ENCODE measurements at regions not wholly inside any gene's neighbourhood (a gene's known extent, or its start where the extent isn't known, plus 50 kb on each side); places are given as distances from the start of the nearest gene placed in this dataset.

DNA sequence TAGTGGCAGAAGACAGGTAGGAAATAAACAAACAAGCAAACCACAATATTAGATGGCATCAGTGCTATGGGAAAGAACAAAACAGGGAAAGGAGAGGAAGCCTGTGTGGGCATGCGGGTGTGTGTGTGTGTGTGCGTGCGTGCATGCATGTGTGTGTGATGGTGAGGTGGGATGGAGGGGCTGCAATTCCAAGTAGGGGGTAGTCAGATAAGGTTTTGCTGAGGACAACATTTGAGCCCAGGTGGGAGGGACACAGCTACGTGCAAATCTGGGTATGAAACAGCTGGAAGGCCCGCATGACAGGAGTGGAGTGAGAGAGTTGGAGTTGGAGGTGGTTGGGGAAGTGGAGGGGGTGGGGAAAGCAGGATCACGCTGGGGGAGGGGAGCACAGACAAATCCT, 121.0 kb upstream of the PARD3 start:
- TF ChIP-seq, protein P1, sequence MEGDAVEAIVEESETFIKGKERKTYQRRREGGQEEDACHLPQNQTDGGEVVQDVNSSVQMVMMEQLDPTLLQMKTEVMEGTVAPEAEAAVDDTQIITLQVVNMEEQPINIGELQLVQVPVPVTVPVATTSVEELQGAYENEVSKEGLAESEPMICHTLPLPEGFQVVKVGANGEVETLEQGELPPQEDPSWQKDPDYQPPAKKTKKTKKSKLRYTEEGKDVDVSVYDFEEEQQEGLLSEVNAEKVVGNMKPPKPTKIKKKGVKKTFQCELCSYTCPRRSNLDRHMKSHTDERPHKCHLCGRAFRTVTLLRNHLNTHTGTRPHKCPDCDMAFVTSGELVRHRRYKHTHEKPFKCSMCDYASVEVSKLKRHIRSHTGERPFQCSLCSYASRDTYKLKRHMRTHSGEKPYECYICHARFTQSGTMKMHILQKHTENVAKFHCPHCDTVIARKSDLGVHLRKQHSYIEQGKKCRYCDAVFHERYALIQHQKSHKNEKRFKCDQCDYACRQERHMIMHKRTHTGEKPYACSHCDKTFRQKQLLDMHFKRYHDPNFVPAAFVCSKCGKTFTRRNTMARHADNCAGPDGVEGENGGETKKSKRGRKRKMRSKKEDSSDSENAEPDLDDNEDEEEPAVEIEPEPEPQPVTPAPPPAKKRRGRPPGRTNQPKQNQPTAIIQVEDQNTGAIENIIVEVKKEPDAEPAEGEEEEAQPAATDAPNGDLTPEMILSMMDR (conservative IDR thresholded peaks at IDR 0.05; ENCODE audit: low read depth, low read length) = no peak
- no peak for TF ChIP-seq EZH2 (IDR thresholded peaks at IDR 0.05; ENCODE audit: borderline replicate concordance, low read depth, low read length, poor library complexity, severe bottlenecking)
- CTCF ChIA-PET = no interaction called here

DNA sequence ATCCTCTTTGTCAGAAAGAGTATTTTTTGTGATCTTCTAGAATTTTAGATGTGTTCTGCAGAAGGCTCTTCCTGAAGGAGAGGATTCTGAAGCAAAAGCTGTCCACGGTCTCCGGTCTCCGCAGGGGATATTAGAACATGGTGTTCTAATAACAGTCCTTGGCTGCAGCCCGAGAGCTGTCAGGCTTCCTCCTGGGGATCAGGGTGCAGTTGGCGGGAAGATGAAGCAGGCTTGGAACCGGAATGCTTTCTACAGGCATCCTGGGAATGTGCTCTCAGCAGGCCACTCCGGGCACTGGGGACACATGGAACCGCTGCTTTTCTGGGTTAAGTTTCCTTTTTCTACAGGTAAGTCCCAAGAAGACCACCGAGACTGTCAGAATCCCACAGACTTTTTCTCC, 118.6 kb upstream of the PARD3 start:
- Histone ChIP-seq H3K27ac (ENCODE audit: low read depth, low read length, poor library complexity, severe bottlenecking) (no peak overlapping the region), H3K4me1 (ENCODE audit: insufficient read depth, low read length, poor library complexity, severe bottlenecking) (no peaks in the 10 kb centered on the region), H3K27me3 (replicated peaks; ENCODE audit: insufficient read depth, low read depth, low read length, poor library complexity) (no peaks in the 10 kb centered on the region), H3K9me3 (ENCODE audit: low read depth, low read length, poor library complexity, severe bottlenecking) (no peaks in the 10 kb centered on the region), H3K4me3 (ENCODE audit: low read depth, low read length, poor library complexity, severe bottlenecking) (no peak overlapping the region), H3K36me3 (ENCODE audit: insufficient read depth, low read length, poor library complexity, severe bottlenecking) (no peaks in the 10 kb centered on the region)
- TF ChIP-seq, protein P1 (conservative IDR thresholded peaks at IDR 0.05; ENCODE audit: low read depth, low read length) = no peak
- CTCF ChIA-PET = no interaction called here
- intact Hi-C loops (cut with micrococcal nuclease; ENCODE audit: unreplicated experiment) = no loop called here
- POLR2A ChIA-PET (ENCODE audit: low non-redundant PET) = no interaction called here
- BruUV-seq (replicated peaks) = no TSS peak
- no peak for DNase-seq (ENCODE audit: low spot score)

More for the DNA sequence above, 121.0 kb upstream of the PARD3 start:
- intact Hi-C loops (cut with micrococcal nuclease; ENCODE audit: unreplicated experiment) = no loop called here
- no peaks in the 10 kb centered on the region for H3K36me3 ChIP-seq (ENCODE audit: insufficient read depth, low read length, poor library complexity, severe bottlenecking)
- DNase-seq (ENCODE audit: low spot score) = no peak
- no TSS peak for BruUV-seq (replicated peaks)
- H3K4me3 ChIP-seq (ENCODE audit: low read depth, low read length, poor library complexity, severe bottlenecking) = no peak overlapping the region
- no peaks in the 10 kb centered on the region for H3K9me3 ChIP-seq (ENCODE audit: low read depth, low read length, poor library complexity, severe bottlenecking)
- H3K27ac ChIP-seq (ENCODE audit: low read depth, low read length, poor library complexity, severe bottlenecking) = no peak overlapping the region
- no peaks in the 10 kb centered on the region for H3K4me1 ChIP-seq (ENCODE audit: insufficient read depth, low read length, poor library complexity, severe bottlenecking)
- POLR2A ChIA-PET (ENCODE audit: low non-redundant PET) = no interaction called here
- no peaks in the 10 kb centered on the region for H3K27me3 ChIP-seq (replicated peaks; ENCODE audit: insufficient read depth, low read depth, low read length, poor library complexity)

DNA sequence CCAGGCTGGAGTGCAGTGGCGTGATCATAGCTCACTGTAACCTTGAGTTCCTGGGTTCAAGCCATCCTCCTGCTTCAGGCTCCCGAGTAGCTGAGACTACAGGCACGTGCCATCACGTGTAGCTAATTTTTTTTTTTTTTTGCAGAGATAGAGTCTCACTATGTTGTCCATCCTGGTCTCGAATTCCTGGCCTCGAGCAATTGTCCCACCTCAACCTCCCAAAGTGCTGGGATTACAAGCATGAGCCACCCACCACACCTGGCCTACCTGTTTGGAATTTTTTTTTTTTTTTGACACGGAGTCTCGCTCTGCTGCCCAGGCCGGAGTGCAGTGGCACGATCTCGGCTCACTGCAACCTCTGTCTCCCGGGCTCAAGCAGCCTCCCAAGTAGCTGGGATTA, 117.1 kb upstream of the PARD3 start:
- H3K9me3 ChIP-seq (ENCODE audit: low read depth, low read length, poor library complexity, severe bottlenecking) = no peaks in the 10 kb centered on the region
- TF ChIP-seq, protein P1 (conservative IDR thresholded peaks at IDR 0.05; ENCODE audit: low read depth, low read length) = no peak
- no peak for TF ChIP-seq EZH2 (IDR thresholded peaks at IDR 0.05; ENCODE audit: borderline replicate concordance, low read depth, low read length, poor library complexity, severe bottlenecking)
- H3K4me1 ChIP-seq (ENCODE audit: insufficient read depth, low read length, poor library complexity, severe bottlenecking) = no peaks in the 10 kb centered on the region
- no peak overlapping the region for H3K4me3 ChIP-seq (ENCODE audit: low read depth, low read length, poor library complexity, severe bottlenecking)
- intact Hi-C loops (cut with micrococcal nuclease; ENCODE audit: unreplicated experiment) = no loop called here
- ChIA-PET POLR2A (ENCODE audit: low non-redundant PET) (interaction anchor here (0.6 kb wide), 1 partner anchor 9 kb away, joined by 7 read pairs; no protein-coding TSS in a partner anchor), CTCF (interaction anchor here (0.7 kb wide), 1 partner anchor 186 kb away, joined by 4 read pairs; no protein-coding TSS in a partner anchor)
- no peak for DNase-seq (ENCODE audit: low spot score)
- no TSS peak for BruUV-seq (replicated peaks)
- H3K27ac ChIP-seq (ENCODE audit: low read depth, low read length, poor library complexity, severe bottlenecking) = no peak overlapping the region
- no peaks in the 10 kb centered on the region for H3K36me3 ChIP-seq (ENCODE audit: insufficient read depth, low read length, poor library complexity, severe bottlenecking)
- H3K27me3 ChIP-seq (replicated peaks; ENCODE audit: insufficient read depth, low read depth, low read length, poor library complexity) = no peaks in the 10 kb centered on the region
